Calu3 (cell line): ENCODE measurements at regions not wholly inside any gene's neighbourhood (a gene's known extent, or its start where the extent isn't known, plus 50 kb on each side); places are given as distances from the start of the nearest gene placed in this dataset.

Experiments used
- BruUV-seq: library from RNA; stranded (reverse); fragments of 400-500 nt; replicated peaks from 2 replicates; lab custom pipeline; 2021; lab: Mats Ljungman, UMichigan
- CTCF ChIA-PET: fragments of 300-600 bp; sonication (Branson Sonifier 250); formaldehyde crosslinking; loops from one replicate; lab custom pipeline; 2022; ENCODE audit warnings: antibody characterized with exemption; lab: Charles Lee
- DNase-seq: peaks from one replicate; pipeline ENCODE4 v3.0.0; 2022
- H3K27ac Mint-ChIP-seq: one replicate; pipeline ENCODE4 v1.8.0; 2022; ENCODE audit warnings: mixed read lengths; ENCODE audit not compliant: unreplicated experiment
- H3K27me3 Mint-ChIP-seq: one replicate; pipeline ENCODE4 v1.8.0; 2022; ENCODE audit warnings: mixed read lengths; ENCODE audit not compliant: unreplicated experiment
- H3K36me3 Mint-ChIP-seq: one replicate; pipeline ENCODE4 v1.8.0; 2022; ENCODE audit warnings: mild to moderate bottlenecking, moderate library complexity, mixed read lengths; ENCODE audit not compliant: insufficient read depth, unreplicated experiment
- H3K4me1 Mint-ChIP-seq: one replicate; pipeline ENCODE4 v1.8.0; 2022; ENCODE audit warnings: mild to moderate bottlenecking, low read depth, mixed read lengths; ENCODE audit not compliant: unreplicated experiment
- H3K4me3 Mint-ChIP-seq: one replicate; pipeline ENCODE4 v1.8.0; 2022; ENCODE audit warnings: mild to moderate bottlenecking, low read depth, moderate library complexity, mixed read lengths; ENCODE audit not compliant: unreplicated experiment
- H3K9me3 Mint-ChIP-seq: one replicate; pipeline ENCODE4 v1.8.0; 2022; ENCODE audit warnings: low read depth, mixed read lengths; ENCODE audit not compliant: unreplicated experiment
- CTCF ChIP-seq: fragments of 200-600 bp; IDR thresholded peaks from one replicate; pipeline ENCODE4 v1.8.0; 2022; ENCODE audit warnings: antibody characterized with exemption; ENCODE audit not compliant: unreplicated experiment
- intact Hi-C: fragments of 100-400 bp; cut with micrococcal nuclease; formaldehyde crosslinking; loops from one replicate; pipeline ENCODE4 v1.10.0; 2022; ENCODE audit not compliant: unreplicated experiment

- no peak for DNase-seq
- no TSS peak for BruUV-seq
- Mint-ChIP-seq H3K4me3 (no peak overlapping the region), H3K9me3 (no peaks in the 10 kb centered on the region), H3K4me1 (no peaks in the 10 kb centered on the region), H3K27ac (no peak overlapping the region), H3K36me3 (no peaks in the 10 kb centered on the region), H3K27me3 (no peaks in the 10 kb centered on the region)
- CTCF ChIA-PET: no interaction called here
- no peak for TF ChIP-seq CTCF
- intact Hi-C loops: no loop called here
Measured at GRCh38 chr6:90934966-90935365, 348.1 kb upstream of the MAP3K7 start.

- no peak for DNase-seq
- H3K36me3 Mint-ChIP-seq: no peaks in the 10 kb centered on the region
- no peaks in the 10 kb centered on the region for H3K9me3 Mint-ChIP-seq
- CTCF ChIA-PET: no interaction called here
- no peak overlapping the region for H3K27ac Mint-ChIP-seq
- no peaks in the 10 kb centered on the region for H3K27me3 Mint-ChIP-seq
- no peak for TF ChIP-seq CTCF
- intact Hi-C loops: no loop called here
- H3K4me3 Mint-ChIP-seq: no peak overlapping the region
- no peaks in the 10 kb centered on the region for H3K4me1 Mint-ChIP-seq
- BruUV-seq: no TSS peak
Measured at GRCh38 chr6:90934081-90934480, 347.2 kb upstream of the MAP3K7 start.

- Mint-ChIP-seq H3K27me3 (no peaks in the 10 kb centered on the region), H3K4me3 (no peak overlapping the region), H3K36me3 (no peaks in the 10 kb centered on the region), H3K27ac (no peak overlapping the region), H3K9me3 (no peaks in the 10 kb centered on the region), H3K4me1 (no peaks in the 10 kb centered on the region)
- no TSS peak for BruUV-seq
- intact Hi-C loops: no loop called here
- no peak for DNase-seq
- CTCF ChIA-PET: no interaction called here
- TF ChIP-seq CTCF: no peak
Measured at GRCh38 chr6:90932351-90932750, 345.5 kb upstream of the MAP3K7 start.

GRCh38 chr6:90928051-90928450 lies 341.2 kb upstream of the MAP3K7 start:
- no peaks in the 10 kb centered on the region for H3K9me3 Mint-ChIP-seq
- no peaks in the 10 kb centered on the region for H3K36me3 Mint-ChIP-seq
- no peak for TF ChIP-seq CTCF
- intact Hi-C loops: no loop called here
- no TSS peak for BruUV-seq
- CTCF ChIA-PET: no interaction called here
- no peak for DNase-seq
- H3K27ac Mint-ChIP-seq: no peak overlapping the region
- H3K27me3 Mint-ChIP-seq: no peaks in the 10 kb centered on the region
- no peaks in the 10 kb centered on the region for H3K4me1 Mint-ChIP-seq
- no peak overlapping the region for H3K4me3 Mint-ChIP-seq
